COR-L47 (cell line): ENCODE measurements at regions not wholly inside any gene's neighbourhood (a gene's known extent, or its start where the extent isn't known, plus 50 kb on each side); places are given as distances from the start of the nearest gene placed in this dataset.

Source experiments
- DNase-seq: peaks from one replicate; lab custom pipeline; 2025; lab: John Stamatoyannopoulos, UW

DNA sequence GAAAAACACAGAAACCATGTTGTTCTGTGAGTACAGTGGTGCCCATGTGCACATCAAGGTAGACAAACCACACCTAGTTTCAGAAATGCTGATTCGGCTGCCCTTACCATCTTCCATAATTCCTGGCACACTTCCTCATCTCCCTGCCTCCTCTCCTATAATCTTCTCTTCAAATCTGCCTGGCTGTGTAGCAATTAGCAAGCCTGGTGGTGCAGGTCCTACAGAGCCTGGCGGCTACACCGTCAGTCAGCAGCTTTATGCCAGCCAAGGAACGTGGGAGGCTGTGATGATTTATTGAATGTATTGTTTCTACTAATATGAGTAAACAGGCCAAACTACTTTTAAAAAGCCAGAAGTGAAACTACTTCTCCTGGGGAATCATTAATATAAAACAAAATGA lies 106.8 kb downstream of the SEMA6D start:
- peak; percentile 41 for DNase-seq

DNA sequence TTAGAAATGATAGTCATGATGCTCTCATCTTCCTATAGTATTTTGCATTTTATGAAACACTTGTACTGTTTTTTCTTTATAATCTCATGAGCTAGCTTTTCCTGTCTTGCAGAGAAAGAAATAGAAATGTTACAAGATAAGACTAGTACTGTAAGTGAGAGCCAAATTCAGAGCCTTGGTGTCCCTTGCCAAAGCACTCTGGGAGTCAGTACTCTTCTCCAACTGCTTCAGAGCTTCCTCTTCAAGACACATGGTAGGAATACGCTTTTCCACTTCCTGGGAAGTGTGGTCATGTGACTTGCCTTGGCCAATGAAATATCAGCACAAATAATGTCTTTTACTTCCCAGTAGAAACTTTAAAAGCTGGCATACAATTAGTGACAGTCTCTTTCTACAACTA lies 112.4 kb downstream of the SEMA6D start:
- no peak for DNase-seq

DNA sequence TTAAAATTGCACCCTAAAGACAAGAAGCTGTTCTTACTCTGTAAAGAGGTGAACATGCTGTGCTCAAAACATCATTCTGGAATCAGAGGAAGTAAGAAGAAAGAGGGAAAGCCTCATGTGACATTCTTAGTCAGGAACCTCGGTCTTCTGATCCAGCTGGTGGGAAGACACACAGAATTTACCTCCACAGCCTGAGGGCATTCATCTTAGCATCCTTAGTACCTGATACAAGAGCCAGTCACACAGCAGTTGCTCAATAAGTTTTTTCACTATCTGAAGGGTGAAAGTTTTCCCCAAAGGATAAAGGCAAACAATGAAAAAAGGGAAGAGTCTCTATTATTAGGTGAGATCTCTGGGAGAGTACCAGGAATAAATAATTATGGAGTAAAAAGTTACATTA lies 116.8 kb downstream of the SEMA6D start:
- DNase-seq: no peak

DNA sequence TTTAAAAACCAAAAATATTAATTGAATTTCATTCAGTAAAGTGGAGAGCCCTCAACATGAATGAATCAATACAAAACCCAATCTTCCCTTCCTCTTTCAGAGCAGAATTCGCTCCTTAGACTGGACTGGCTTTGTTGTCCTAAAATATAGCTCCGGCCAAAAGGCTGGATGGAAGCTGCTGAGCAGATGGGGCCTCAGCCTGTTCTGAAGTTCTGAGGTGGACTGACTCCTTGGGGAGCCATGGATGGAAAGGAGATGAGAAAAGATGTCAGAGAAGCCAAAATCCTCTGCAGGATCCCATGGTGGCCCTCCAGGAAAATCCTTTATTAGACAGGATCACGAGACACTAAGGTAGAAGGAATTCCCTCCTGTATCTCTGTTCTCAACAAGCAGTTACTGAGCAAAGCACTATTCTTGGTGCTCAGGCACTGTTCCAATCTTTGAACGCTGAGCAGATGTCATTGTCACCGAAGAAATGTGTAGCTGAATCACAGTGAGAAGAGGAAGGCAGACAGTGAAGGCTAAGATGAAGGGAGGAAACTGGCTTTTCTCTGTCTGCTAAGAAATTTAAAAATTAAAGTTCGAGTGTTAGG lies 122.0 kb downstream of the SEMA6D start:
- DNase-seq: no peak

DNA sequence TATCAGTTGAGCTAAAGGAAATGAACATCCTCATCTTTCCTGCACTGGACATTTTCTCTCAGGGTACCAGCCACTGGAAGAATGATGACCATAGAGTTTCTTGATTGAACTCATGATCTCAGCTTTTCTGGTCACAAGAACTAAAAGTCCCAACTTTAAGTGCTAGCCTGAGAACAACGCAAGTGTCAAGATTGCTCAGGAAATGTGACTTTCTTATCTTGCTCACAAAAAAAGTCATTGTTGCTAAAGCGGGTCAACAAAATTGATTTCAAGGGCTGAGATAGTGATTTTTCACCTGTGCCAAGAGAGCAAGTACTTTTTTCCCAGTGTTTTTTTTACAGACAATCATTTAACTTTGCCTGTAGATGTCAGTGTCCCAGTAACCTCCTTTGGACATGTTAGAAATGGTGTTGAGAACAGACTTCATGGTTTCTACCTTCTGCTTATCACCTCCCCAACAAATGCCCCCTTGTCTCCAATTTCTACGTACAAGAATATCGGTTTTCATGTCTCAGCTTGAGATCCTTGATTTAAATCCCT lies 125.9 kb downstream of the SEMA6D start:
- DNase-seq: no peak

DNA sequence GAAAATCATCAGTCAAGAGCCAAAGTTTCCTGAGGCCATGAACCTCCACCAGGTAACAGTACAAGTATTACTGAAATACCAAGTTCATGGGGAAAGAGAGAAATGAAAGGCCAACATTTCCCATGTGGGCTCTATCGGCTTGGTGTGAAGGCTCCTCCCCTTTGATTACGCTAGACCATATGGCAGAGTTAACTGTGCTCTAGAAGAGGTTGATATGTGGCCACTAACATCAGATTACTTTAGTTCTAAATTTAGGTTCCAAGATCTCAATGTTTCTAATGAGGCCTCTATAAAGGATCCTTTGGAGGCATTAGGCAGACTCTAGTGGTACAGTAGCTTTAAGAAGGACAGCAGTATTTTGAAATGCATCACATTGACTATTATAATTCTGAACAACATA lies 127.1 kb downstream of the SEMA6D start:
- DNase-seq: no peak

DNA sequence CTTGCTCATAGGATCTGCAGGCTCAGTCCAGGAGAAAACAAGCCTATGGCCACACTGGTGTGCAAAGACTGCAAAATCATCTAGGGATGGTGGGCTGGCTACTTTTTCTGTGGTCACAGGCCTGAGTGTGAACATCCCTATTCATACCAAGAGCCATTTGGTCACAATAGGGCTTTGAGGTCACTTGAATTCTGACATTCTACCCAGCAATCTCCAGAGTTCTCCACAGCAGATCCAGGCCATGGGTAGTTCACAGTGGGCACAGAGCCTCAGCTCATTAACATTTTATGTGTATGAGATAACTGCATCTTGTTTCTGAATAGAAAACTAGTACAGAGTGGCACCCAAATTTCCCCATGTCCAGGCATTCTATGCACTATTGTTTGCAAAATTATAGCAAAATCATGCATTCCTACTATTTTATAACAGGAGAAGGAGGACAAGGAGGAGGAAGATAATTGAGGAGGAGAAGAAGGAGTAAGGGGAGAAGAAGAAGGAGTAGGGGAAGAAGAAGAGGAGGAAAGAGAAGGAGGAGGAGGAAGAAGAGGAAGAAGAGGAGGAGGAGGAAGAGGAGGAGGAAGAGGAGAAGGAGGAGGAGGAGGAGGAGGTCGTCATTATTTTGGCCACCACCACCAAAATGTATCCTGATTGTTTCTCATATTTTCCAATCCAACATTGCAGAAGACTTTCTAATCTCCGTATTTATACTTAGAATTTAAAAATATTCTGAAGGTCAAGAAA lies 129.0 kb downstream of the SEMA6D start:
- no peak for DNase-seq

DNA sequence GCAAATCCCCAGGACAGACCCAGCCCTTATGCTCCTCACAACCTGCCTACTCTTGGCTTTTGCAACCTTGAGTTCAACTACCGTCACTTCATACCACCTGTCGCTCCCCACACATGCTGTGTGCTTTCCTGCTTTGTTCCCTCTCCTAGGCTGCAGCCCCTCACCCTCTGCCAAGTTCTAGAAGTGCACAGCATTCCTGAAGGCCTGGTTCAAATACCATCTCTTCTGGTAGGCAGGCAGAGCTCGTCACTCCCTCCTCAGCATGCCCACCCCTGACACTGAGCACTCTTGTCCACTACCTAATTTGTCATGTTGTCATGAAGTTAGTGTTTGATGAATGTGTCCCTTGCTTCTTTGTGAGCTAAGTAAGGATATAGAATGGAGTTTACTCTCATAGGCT lies 129.6 kb downstream of the SEMA6D start:
- DNase-seq: no peak

DNA sequence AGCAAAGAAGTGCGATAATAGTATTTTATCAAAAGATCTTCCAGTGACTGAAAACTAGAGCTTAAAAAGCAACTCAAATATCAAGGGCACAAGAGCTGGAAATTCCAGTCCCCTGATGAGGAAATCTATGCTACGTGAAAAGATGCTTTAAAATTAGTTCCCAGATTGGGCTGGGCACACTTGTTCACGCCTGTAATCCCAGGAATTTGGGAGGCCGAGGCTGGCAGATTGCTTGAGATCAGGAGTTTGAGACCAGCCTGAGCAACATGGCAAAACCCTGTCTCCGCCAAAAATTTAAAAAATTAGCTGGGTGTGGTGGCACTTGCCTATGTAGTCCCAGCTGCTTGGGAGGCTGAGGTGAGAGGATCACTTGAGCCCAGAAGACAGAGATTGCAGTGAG lies 138.8 kb downstream of the SEMA6D start:
- DNase-seq: no peak

DNA sequence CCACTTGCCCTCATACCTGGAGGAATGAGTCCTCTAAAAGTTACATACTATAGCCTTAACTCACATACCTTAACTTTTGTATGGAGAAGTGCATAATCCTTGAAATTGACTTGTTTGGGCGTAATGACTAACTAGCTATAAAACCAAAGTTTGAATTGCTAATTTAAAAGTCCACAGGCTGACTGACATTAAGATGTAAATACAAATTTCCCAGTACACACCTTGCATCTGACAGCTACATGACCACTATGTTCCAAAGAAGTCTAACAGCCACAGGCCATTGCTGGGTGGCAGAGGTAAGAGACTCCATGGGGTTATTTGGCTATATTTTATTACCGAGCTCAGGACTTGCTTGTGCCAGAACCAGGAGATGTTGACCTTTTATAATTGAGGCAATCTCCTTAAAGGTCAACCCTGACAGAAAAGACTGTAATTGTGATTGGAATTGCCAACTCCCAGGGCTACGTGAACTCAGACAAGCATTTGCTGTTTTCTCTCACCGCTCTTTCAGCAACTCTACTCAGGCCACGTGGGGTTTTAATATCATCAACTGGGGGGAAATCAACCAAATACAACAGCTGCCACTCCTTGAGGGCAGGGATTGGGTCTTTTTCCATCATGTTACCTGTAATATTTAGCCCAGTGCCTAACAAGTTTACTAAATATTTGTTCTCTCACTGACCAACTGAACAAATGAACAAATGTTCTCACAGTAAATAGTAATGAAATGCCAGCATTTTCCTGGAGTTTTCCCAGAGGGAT lies 139.9 kb downstream of the SEMA6D start:
- DNase-seq: no peak

DNA sequence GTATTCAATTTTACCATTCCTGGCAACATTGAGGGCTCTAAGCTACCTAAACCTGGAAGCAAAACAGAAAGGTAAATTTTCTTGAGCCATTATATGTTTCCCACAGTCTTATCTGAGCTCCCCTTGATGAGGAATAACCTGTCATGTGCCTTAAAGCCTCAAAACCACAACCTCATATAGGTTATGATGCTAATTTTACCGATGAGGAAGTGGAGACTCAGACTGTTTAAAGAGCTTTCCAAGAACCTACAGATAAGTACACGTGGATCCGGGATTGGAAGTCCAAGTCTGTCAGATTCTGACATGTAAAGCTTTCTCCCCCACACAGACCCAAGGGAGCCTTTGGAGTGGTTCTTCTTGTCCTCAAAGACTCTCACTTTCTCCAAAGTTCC lies 140.5 kb downstream of the SEMA6D start:
- DNase-seq: no peak

DNA sequence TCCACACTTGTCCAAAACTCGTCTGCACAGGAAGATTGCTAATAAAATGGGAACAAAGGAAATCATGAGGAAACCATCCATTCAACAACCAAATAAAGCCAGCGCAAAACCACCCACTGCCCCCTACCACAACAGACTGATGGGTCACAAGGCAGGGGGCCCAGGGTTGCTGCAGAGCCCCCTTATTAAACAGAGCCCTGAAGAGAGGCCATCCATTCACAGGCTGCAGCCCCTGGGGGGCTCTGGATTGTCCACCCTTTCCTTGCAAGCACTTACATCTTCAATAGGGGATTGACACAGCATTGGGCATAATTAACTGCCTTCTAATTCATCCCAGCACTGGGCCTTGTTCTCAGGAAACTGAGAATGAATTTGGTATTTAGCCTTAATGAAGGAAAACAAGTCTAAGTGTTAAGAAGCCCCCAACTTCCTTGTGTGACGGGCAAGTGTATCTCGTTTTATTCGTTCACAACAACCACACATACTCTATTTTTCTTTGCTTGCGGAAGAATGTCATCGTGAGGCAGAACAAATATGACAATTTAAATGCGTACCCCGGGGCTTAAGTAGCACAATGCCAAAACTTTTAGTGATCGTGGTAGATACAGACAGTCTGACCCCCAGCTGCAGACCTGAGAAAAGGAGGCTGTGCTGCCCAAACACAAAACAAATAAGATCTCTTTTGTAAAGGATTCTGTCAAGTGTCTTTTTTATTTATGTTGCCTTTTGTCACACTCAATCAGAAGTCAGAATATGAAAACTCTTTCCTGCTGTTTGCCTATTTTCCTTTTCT lies 144.0 kb downstream of the SEMA6D start:
- no peak for DNase-seq

DNA sequence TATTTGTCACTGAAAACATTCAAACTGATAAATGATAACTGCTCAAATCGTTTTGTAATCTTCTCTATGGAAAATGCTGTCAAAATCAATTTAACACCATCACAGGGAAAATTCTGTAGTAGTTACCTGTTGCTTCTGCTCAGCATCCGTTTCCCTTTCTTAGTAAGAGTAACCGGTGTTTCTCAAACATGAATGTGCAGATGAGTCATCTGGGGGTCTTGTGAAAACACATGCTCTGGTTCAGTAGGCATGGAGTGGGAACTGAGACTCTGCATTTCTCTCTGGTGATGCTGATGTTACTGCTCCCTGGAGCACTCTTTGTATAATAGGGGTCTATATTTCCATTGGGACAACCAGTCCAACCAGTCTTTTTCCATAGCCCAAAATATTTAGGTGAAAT lies 145.1 kb downstream of the SEMA6D start:
- DNase-seq: no peak

DNA sequence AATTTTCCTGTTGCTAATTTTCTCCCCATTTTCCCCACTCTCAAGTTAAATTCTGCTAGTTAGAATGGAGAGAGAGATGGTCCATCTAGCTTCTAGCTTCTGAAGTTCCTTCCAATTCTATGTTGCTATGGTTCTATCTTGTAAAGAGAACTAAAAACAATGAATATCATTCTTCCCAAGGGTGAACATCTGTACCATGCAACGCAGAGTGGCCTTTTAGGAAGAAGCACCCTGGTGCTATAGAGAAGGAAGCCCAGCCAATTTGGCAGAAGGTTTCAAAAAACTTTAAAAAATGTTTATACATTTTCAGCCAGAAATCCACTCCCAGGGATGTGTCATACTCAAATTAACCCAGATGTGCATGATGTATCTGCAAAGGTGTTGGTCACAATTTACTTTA lies 149.1 kb downstream of the SEMA6D start:
- no peak for DNase-seq

DNA sequence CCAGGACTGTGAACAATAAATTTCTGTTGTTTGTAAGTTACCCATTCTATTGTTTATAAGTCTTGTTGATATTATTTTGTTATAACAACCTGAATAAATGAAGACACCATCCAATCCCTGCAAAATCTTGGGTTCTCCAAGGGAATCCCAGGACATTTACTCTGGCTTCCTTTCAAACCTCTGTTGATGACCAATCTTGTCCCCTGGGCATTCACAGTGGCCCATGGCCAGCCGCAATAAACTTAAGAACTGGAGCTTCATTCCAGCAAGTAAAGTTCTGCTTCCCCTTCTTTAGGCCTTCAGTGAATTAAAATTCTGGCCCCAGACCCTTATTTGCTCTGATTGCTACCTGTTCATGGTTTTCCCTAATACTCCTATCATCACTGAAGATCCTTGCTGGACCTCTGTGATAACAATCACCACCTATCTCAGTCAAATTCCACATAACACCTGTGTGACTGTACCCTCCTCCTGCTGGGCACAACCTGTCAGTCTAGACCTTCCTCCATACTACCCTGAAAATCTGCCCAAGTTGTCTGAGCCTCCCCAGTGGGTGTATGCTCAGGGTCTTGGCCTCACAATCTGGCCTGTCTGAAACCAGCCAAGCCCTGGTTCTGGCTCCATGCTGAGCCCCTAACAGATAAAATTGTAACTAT lies 153.1 kb downstream of the SEMA6D start:
- DNase-seq: no peak

DNA sequence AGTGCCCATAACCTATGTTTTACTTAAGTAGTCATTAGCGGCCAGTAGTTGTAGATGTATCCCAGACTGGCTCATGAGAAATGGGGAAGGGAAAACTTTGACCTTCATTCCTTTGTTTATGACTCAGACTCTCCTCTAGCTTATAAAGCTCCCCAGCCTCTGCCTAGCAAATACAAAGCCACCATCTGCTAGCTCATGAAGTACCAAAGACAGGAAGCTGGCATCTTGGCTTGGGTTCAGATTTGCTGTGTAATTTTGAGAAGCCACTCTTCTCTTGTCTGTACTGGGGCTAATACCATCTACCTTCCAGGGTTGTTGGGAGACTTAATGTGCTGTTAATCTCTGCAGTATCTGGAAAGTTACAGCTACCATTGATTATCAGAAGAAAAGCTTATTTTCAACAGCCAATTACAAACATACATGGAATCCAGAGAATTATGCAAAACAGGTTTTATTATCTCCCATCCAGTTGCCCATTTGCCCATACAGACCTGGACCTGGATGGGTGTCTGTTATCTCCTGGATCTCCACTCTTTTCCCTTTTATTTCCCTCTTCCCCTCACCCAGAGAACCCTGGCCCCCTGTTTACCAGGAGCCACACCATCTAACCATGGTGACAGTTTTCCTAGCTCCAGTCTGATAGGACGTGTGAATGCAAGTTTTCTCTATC lies 153.8 kb downstream of the SEMA6D start:
- peak; percentile 65 for DNase-seq

DNA sequence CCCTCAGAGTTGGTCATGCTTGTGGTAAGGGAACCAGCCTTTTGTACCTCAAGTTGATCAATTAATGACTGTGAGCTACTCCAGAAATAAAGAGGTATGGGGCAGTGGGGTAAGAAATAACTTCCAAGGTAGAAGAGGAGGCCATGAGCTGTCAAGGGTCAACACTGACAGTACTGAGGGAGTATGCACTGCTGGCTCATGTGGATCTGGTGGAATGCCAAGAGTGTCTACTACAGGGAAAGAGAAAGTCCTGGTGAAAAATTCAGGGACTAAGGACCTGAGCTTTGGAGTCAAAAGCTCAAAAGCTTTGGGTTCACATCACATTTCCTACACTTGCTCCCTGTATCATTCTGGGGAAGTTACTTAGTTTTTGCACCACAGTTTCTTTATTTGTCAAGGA lies 154.9 kb downstream of the SEMA6D start:
- DNase-seq: no peak

DNA sequence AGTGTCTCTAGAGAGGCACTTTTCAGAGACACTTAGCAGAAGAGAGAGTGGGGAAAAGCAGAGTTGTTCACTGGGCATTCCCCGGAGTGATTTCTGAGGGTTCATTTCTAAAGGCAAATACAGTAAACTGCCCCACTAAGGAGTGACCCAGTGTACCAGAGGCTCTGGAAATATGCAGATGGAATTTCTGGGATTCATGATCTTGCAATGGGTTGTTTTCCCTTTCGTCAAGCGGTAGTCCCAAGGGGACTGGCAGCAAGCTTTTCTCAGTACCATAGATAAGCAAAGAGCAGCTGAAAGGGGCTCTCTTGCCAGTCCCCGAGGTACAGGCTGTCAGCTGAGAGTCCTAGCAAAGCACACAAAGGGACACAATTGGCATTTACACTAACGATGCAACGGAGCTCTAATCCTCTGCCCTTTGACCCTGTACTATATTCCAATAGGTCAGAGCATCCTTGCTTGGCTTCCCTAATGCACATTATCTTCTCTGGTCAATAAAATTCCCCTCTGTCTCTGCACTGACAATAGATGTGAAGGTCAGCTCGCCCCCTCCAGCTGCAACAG lies 155.6 kb downstream of the SEMA6D start:
- DNase-seq: no peak

DNA sequence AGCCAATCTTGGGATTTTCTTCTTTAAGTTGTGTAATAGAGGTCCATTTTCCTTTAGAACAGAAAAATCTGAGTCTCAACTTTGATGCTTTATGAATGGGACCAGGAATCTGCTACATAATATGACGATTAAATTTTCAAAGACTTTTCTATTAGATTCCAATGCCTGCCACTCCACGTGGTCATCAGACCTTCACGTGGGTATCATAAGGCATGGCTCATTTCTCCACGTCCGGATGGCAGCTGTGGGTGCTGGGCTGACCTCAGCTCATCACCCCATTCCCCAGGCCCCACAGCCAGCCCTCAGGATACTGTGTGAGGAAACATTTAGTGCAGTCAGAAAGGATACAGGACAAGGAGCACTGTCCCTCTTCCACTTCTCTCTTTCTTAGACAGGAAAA lies 159.7 kb downstream of the SEMA6D start:
- DNase-seq: no peak

DNA sequence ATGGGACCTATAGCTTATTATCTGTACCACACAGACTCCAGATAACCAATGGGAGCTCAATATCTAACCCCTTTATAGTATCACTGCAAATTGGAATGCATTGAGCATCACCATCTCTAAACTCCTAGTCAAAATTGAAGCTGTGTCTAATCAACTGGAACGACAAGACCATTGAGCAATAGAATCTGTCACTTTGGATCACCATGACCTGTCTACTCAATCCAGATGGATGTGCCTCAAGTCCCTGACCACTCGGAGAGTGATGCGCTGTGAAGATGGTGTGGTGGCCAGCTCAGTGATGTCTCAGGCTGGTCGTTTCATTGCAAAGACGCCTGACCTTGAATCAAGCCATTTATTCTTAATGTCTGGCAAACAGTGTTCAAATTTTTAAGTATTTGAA lies 160.5 kb downstream of the SEMA6D start:
- DNase-seq: no peak

DNA sequence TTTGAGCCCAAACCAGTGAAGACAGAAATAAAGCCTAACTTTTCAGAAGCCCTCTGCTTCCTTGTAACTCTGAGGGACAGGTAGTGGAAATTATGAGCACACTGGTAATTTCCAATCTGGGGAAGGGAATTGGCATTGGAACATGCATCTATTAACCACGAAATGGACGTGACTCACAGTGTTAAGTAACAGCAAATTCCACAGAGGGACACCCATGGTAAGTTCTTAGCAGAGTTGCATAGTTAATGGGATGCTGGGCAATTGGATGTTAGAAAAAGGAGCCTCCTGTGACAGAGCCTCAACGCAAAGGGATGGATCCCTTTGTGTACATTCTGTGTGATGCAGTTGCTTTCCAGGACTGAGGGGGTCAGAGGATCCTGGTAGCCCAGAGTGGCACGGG lies 168.6 kb downstream of the SEMA6D start:
- no peak for DNase-seq
